ENCODE measurements at regions not wholly inside any gene's neighbourhood (a gene's known extent, or its start where the extent isn't known, plus 50 kb on each side); places are given as distances from the start of the nearest gene placed in this dataset.

DNA sequence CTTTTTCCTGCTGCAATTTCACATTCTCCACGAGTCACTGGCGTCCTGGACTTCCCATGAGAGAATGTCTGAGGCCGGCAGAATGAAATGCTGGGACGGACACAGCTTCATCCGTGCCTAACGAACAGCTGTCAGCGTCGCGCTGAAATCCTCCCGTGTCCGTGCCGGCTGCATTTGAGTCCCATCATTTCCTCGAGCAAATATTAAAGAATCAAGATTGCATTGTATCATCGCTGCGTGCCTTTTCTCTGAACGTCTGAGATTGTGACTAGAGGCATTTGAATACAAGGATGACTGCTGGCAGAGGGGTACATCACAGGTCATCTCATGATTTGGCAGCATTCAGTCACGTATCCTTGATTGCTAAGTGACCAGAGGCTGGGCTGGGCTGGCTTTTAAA lies 279.9 kb downstream of the ASMT start:
- TF ChIP-seq CTCF (IDR thresholded peaks at IDR 0.05; ENCODE audit: control extremely low read depth in 1 of 3, insufficient read depth in 1 of 3, low read depth in 1 of 3, low read length in 3 of 3) (no peak), POLR2AphosphoS5 (IDR thresholded peaks at IDR 0.05; ENCODE audit: low read depth, low read length) (no peak), BRCA1 (IDR thresholded peaks at IDR 0.05; ENCODE audit: low read depth, low read length) (no peak), CHD2 (IDR thresholded peaks at IDR 0.05; ENCODE audit: low read length) (no peak), POLR2A (IDR thresholded peaks at IDR 0.05; ENCODE audit: control extremely low read depth in 1 of 2, low read depth in 2 of 2, low read length in 2 of 2) (no peak), MAX (IDR thresholded peaks at IDR 0.05) (no peak), YY1 (IDR thresholded peaks at IDR 0.05; ENCODE audit: low read depth, low read length) (no peak), SAP30 (IDR thresholded peaks at IDR 0.05; ENCODE audit: insufficient read depth, insufficient replicate concordance, low read length) (no peak), CBX5 (IDR thresholded peaks at IDR 0.05; ENCODE audit: low read depth, low read length) (no peak), EZH2 (IDR thresholded peaks at IDR 0.05; ENCODE audit: low read depth, low read length, severe bottlenecking) (no peak), POU5F1 (IDR thresholded peaks at IDR 0.05; ENCODE audit: low read depth, low read length) (no peak)
- TF ChIP-seq, protein P1, sequence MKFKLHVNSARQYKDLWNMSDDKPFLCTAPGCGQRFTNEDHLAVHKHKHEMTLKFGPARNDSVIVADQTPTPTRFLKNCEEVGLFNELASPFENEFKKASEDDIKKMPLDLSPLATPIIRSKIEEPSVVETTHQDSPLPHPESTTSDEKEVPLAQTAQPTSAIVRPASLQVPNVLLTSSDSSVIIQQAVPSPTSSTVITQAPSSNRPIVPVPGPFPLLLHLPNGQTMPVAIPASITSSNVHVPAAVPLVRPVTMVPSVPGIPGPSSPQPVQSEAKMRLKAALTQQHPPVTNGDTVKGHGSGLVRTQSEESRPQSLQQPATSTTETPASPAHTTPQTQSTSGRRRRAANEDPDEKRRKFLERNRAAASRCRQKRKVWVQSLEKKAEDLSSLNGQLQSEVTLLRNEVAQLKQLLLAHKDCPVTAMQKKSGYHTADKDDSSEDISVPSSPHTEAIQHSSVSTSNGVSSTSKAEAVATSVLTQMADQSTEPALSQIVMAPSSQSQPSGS (IDR thresholded peaks at IDR 0.05; ENCODE audit: low read length), result no peak
- TF ChIP-seq, protein P2, sequence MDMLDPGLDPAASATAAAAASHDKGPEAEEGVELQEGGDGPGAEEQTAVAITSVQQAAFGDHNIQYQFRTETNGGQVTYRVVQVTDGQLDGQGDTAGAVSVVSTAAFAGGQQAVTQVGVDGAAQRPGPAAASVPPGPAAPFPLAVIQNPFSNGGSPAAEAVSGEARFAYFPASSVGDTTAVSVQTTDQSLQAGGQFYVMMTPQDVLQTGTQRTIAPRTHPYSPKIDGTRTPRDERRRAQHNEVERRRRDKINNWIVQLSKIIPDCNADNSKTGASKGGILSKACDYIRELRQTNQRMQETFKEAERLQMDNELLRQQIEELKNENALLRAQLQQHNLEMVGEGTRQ (IDR thresholded peaks at IDR 0.05; ENCODE audit: low read length), result no peak

Data from H1 (cell line).